ENCODE measurements at regions not wholly inside any gene's neighbourhood (a gene's known extent, or its start where the extent isn't known, plus 50 kb on each side); places are given as distances from the start of the nearest gene placed in this dataset.

DNA sequence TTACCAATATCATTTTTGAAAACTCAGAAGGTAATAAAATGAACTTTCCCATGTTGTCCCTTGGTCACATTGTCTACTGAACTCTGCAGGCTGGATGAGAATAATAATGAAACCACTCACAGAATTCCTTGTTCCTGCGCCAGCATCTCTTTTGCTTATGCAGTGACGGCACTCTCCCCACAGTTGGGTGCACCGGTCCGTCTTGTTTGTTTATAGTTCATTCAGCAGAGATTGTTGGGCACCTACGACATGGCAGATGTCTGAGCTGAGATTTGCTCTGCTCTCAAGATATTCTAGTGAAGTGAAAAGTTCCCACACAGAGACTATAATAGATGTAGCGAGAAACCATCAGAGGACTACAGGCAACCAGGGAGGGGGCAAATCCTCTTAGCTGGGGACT, 375.7 kb upstream of the CDH11 start:
- Histone ChIP-seq H3K36me3 (replicated peaks in 1 of 2; ENCODE audit: control insufficient read depth in 1 of 2, insufficient read depth in 2 of 2, low read length in 2 of 2) (no peaks in the 10 kb centered on the region), H3K9ac (ENCODE audit: insufficient read depth, low read depth, low read length) (no peak overlapping the region), H3K4me2 (ENCODE audit: low read depth, low read length) (no peak overlapping the region), H3K9me3 (ENCODE audit: low read length) (no peaks in the 10 kb centered on the region), H2AFZ (ENCODE audit: low read length) (no peak overlapping the region), H3K79me2 (ENCODE audit: insufficient read depth, low read length) (no peaks in the 10 kb centered on the region), H3K27me3 (ENCODE audit: control insufficient read depth in 1 of 2, insufficient read depth in 2 of 2, low read length in 2 of 2) (no peaks in the 10 kb centered on the region; a peak in 1 of 5 replicates), H3K4me1 (ENCODE audit: insufficient read depth, low read length) (no peaks in the 10 kb centered on the region), H3K4me3 (replicated peaks in 1 of 3; ENCODE audit: insufficient read depth in 1 of 3, low read depth in 2 of 3, low read length in 3 of 3) (no peak overlapping the region), H4K20me1 (ENCODE audit: insufficient read depth, low read length) (no peaks in the 10 kb centered on the region), H3K27ac (ENCODE audit: extremely low read length, insufficient read depth, low read length) (no peak overlapping the region)
- no peak for FAIRE-seq
- WGBS (ENCODE audit: low lambda C conversion rate) = 30% methylated on average over 6 of the region's 6 CpGs
- intact Hi-C loops (cut with micrococcal nuclease; ENCODE audit: unreplicated experiment) = no loop called here
- TF ChIP-seq, protein P1, sequence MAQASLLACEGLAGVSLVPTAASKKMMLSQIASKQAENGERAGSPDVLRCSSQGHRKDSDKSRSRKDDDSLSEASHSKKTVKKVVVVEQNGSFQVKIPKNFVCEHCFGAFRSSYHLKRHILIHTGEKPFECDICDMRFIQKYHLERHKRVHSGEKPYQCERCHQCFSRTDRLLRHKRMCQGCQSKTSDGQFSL (CRISPR knock-in tag; IDR thresholded peaks at IDR 0.05) = no peak
- TF ChIP-seq KLF12 (CRISPR knock-in tag; IDR thresholded peaks at IDR 0.05; ENCODE audit: borderline replicate concordance) (no peak), SRSF4 (IDR thresholded peaks at IDR 0.05; ENCODE audit: low read depth, low read length, poor library complexity, severe bottlenecking) (no peak), ZNF12 (CRISPR knock-in tag; IDR thresholded peaks at IDR 0.05) (no peak), RBM22 (optimal IDR thresholded peaks at IDR 0.05; ENCODE audit: low read length) (no peak), ZFP36 (IDR thresholded peaks at IDR 0.05; ENCODE audit: borderline replicate concordance, low read depth, low read length, partially characterized antibody) (no peak), TCF12 (IDR thresholded peaks at IDR 0.05) (no peak), TCF12 (CRISPR knock-in tag; IDR thresholded peaks at IDR 0.05) (no peak), SIN3A (IDR thresholded peaks at IDR 0.05; ENCODE audit: borderline replicate concordance, low read depth, low read length) (no peak), ZNF143 (CRISPR knock-in tag; IDR thresholded peaks at IDR 0.05) (no peak), ZNF557 (CRISPR knock-in tag; IDR thresholded peaks at IDR 0.05) (no peak), ZNF839 (CRISPR knock-in tag; IDR thresholded peaks at IDR 0.05; ENCODE audit: borderline replicate concordance) (no peak), RAD21 (CRISPR knock-in tag; IDR thresholded peaks at IDR 0.05) (no peak), PLRG1 (conservative IDR thresholded peaks at IDR 0.05) (no peak), RFXANK (CRISPR knock-in tag; IDR thresholded peaks at IDR 0.05) (no peak), KDM5A (IDR thresholded peaks at IDR 0.05; ENCODE audit: borderline replicate concordance, low read length) (no peak), MIXL1 (CRISPR knock-in tag; IDR thresholded peaks at IDR 0.05) (no peak), MAFG (CRISPR knock-in tag; IDR thresholded peaks at IDR 0.05) (no peak)
- TF ChIP-seq, protein P2, sequence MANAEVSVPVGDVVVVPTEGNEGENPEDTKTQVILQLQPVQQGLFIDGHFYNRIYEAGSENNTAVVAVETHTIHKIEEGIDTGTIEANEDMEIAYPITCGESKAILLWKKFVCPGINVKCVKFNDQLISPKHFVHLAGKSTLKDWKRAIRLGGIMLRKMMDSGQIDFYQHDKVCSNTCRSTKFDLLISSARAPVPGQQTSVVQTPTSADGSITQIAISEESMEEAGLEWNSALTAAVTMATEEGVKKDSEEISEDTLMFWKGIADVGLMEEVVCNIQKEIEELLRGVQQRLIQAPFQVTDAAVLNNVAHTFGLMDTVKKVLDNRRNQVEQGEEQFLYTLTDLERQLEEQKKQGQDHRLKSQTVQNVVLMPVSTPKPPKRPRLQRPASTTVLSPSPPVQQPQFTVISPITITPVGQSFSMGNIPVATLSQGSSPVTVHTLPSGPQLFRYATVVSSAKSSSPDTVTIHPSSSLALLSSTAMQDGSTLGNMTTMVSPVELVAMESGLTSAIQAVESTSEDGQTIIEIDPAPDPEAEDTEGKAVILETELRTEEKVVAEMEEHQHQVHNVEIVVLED (CRISPR knock-in tag; IDR thresholded peaks at IDR 0.05; ENCODE audit: borderline replicate concordance) = no peak
- TF ChIP-seq, protein P3, sequence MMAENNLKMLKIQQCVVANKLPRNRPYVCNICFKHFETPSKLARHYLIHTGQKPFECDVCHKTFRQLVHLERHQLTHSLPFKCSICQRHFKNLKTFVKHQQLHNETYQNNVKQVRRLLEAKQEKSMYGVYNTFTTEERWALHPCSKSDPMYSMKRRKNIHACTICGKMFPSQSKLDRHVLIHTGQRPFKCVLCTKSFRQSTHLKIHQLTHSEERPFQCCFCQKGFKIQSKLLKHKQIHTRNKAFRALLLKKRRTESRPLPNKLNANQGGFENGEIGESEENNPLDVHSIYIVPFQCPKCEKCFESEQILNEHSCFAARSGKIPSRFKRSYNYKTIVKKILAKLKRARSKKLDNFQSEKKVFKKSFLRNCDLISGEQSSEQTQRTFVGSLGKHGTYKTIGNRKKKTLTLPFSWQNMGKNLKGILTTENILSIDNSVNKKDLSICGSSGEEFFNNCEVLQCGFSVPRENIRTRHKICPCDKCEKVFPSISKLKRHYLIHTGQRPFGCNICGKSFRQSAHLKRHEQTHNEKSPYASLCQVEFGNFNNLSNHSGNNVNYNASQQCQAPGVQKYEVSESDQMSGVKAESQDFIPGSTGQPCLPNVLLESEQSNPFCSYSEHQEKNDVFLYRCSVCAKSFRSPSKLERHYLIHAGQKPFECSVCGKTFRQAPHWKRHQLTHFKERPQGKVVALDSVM (CRISPR knock-in tag; IDR thresholded peaks at IDR 0.05) = no peak
- POLR2A ChIA-PET = no interaction called here
- no peak for ATAC-seq
- no peak for DNase-seq (ENCODE audit: low spot score)
- in situ Hi-C loops (cut with HindIII; ENCODE audit: extremely low pct_ligation_motif_present, low pct_unique_long_range_greater_than_20kb) = no loop called here
- CTCF ChIA-PET (ENCODE audit: low intra/inter-chr PET ratio, low total read pairs) = no interaction called here
- BruUV-seq (replicated peaks) = no TSS peak
